Tibial nerve (tissue), 4 donors: ENCODE measurements at regions not wholly inside any gene's neighbourhood (a gene's known extent, or its start where the extent isn't known, plus 50 kb on each side); places are given as distances from the start of the nearest gene placed in this dataset.

ENCODE experiments used
- CTCF ChIP-seq, 5 experiments: fragments of 200-600 bp in 3 of 5; fragments of 450-650 bp in 2 of 5; sonication (generic) in 3 of 5; IDR thresholded peaks; one replicate each; pipeline ENCODE4 v1.5.1; 2016 to 2019; ENCODE audit warnings: antibody characterized with exemption in 5 of 5, mild to moderate bottlenecking in 3 of 5, moderate library complexity in 2 of 5
- EP300 ChIP-seq, 2 donors: sonication (generic); formaldehyde crosslinking; IDR thresholded peaks; one replicate each; pipeline ENCODE4 v1.6.1; 2017; ENCODE audit warnings: antibody characterized with exemption in 2 of 2, mild to moderate bottlenecking in 1 of 2
- POLR2A ChIP-seq, 2 donors: fragments of 450-650 bp; IDR thresholded peaks; one replicate each; pipeline ENCODE4 v1.6.1; 2017; ENCODE audit warnings: antibody characterized with exemption in 2 of 2, mild to moderate bottlenecking in 2 of 2, moderate library complexity in 2 of 2

DNA sequence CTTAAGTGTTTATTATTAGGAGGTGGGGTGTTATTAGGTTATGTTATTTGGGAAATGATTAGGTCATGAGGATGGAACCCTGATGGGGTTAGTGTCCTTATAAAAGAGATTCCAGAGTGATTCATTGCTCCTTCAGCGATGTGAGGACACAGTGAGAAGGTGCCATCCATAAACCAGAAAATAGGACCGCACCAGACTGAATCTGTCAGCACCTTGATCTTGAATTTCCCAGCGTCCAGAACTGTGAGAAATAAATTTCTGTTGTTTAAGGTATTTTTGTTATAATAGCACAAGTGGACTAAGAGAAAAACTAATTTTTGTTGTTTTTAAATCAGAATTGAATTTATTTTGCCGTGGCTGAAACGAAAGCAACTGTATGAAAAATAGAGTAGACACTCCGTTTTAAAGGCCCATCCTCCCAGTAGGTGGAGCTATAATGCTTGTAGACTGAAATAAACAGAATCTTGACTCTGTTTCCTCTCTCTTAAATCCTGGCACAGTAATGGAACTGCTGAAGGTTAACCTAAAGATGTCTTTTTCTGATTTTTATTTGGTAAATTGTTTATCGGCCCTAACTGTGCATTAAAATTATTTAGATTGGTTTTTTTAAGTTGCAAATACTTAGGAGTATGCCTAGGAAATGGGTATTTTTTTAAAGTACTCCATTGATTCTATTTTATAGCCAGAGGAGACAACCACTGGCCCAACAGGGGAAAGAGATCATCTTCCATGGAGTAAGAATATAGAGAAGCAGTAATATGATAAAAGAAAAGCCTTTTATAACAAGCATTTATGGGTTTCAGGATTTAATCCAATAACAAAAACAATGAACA is 133.2 kb upstream of the ADAMTS3 start:
- no peak for TF ChIP-seq POLR2A (IDR thresholded peaks at IDR 0.05)
- TF ChIP-seq CTCF (IDR thresholded peaks at IDR 0.05): peak; percentile 33 to 60 (median 35)
- TF ChIP-seq EP300 (IDR thresholded peaks at IDR 0.05): no peak
